CD4-positive, alpha-beta T cell treated with Interleukin-2 at 100 ng/mL for 4 hours (primary cell): ENCODE measurements at regions not wholly inside any gene's neighbourhood (a gene's known extent, or its start where the extent isn't known, plus 50 kb on each side); places are given as distances from the start of the nearest gene placed in this dataset.
"Not testable (repeated sequence)": the region's sequence is repeated elsewhere in the genome, so short reads cannot be mapped to it uniquely, and the experiment has no call there.

Experiments
- DNase-seq: peaks from one replicate; pipeline ENCODE4 v3.0.0-alpha.2; 2020; ENCODE audit warnings: low spot score

GRCh38 chr21:17738176-17738953 is 80.8 kb downstream of the C21orf91 start:
- no peak for DNase-seq

GRCh38 chr21:17736072-17736471 is 83.1 kb downstream of the C21orf91 start:
- DNase-seq: no peak

GRCh38 chr21:17733209-17733608 is 85.9 kb downstream of the C21orf91 start:
- DNase-seq: no peak

- DNase-seq: no peak
These were observed 86.8 kb downstream of the C21orf91 start for GRCh38 chr21:17732306-17732705.

GRCh38 chr21:17731554-17731953 is 87.6 kb downstream of the C21orf91 start:
- no peak for DNase-seq

GRCh38 chr21:17730782-17731181 is 88.4 kb downstream of the C21orf91 start:
- peak; percentile 11 for DNase-seq

- DNase-seq: no peak
These were observed 89.7 kb downstream of the C21orf91 start for GRCh38 chr21:17729455-17729854.

- DNase-seq: no peak
These were observed 91.8 kb downstream of the C21orf91 start for GRCh38 chr21:17727361-17727760.

- no peak for DNase-seq
These were observed 92.9 kb downstream of the C21orf91 start for GRCh38 chr21:17726047-17726829.

- no peak for DNase-seq
These were observed 93.8 kb downstream of the C21orf91 start for GRCh38 chr21:17725339-17725738.

- DNase-seq: no peak
These were observed 100.2 kb upstream of the BTG3 start for GRCh38 chr21:17712887-17713286.

- no peak for DNase-seq
These were observed 99.2 kb upstream of the BTG3 start for GRCh38 chr21:17711896-17712295.

GRCh38 chr21:17709266-17709611 is 96.5 kb upstream of the BTG3 start:
- DNase-seq: no peak

- DNase-seq: no peak
These were observed 96.0 kb upstream of the BTG3 start for GRCh38 chr21:17708522-17709265.

- DNase-seq: no peak
These were observed 87.0 kb upstream of the BTG3 start for GRCh38 chr21:17699524-17700189.

- no peak for DNase-seq
These were observed 84.8 kb upstream of the BTG3 start for GRCh38 chr21:17697473-17697872.

GRCh38 chr21:17694416-17694815 is 81.7 kb upstream of the BTG3 start:
- not testable (repeated sequence) for DNase-seq

GRCh38 chr21:17693801-17694200 is 81.1 kb upstream of the BTG3 start:
- DNase-seq: no peak

GRCh38 chr21:17690078-17690494 is 77.4 kb upstream of the BTG3 start:
- DNase-seq: no peak

- DNase-seq: peak; percentile 72
These were observed 76.5 kb upstream of the BTG3 start for GRCh38 chr21:17688912-17689874.

GRCh38 chr21:17682924-17683323 is 70.2 kb upstream of the BTG3 start:
- DNase-seq: no peak
